Fibroblast of peridontal ligament (primary cell): ENCODE measurements at regions not wholly inside any gene's neighbourhood (a gene's known extent, or its start where the extent isn't known, plus 50 kb on each side); places are given as distances from the start of the nearest gene placed in this dataset.
"Not testable (repeated sequence)": the region's sequence is repeated elsewhere in the genome, so short reads cannot be mapped to it uniquely, and the experiment has no call there.

Experiments used
- DNase-seq: peaks from one replicate; pipeline ENCODE4 v3.0.0-alpha.2; 2010; ENCODE audit errors: extremely low read depth

GRCh38 chr12:67534681-67535080 is 113.9 kb upstream of the DYRK2 start:
- DNase-seq: peak; percentile 69

GRCh38 chr12:67535176-67535575 is 113.4 kb upstream of the DYRK2 start:
- DNase-seq: no peak

DNA sequence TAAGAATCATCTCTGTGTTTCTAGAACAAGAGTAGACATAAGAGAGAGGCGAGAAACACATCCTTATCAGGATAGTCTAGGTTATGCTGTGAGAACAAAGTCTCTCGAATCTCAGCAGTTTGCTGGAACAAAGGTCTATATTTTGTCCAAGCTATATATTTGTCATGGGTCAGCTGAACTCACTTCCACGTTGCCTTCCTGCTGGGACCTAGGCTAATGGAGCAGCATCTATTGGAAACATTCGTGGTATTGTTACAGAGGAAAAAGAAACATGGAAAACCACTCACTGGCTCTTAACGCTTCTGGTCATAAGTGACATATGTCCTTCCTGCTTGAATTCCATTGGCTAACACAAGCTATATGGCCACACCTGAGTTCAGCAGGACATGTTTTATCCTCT is 112.6 kb upstream of the DYRK2 start:
- DNase-seq: no peak

DNA sequence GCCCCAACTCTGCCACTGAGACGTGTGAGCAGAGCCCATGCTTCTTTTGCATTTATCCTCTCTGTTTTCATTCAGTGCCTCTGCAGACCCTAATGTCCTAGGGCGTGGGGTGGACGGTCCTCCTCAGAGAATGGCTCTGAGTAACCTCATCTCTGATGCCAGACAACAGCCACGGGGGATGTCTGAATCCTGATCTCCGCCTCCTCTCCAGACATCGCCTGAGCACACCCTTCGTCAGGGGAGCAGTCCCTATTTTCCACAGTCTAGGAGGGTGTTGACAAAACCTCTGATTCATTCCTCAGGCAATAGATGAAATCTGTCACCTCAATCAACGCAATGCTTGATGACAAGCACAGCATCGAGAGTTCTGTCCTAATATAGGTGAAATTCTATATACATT is 109.2 kb upstream of the DYRK2 start:
- no peak for DNase-seq

- DNase-seq: no peak
Observed at GRCh38 chr12:67539946-67540345, 108.6 kb upstream of the DYRK2 start.

- DNase-seq: no peak
Observed at GRCh38 chr12:67540920-67541624, 107.5 kb upstream of the DYRK2 start.

- no peak for DNase-seq
Observed at GRCh38 chr12:67541625-67541991, 106.9 kb upstream of the DYRK2 start.

- no peak for DNase-seq
Observed at GRCh38 chr12:67543021-67543770, 105.3 kb upstream of the DYRK2 start.

DNA sequence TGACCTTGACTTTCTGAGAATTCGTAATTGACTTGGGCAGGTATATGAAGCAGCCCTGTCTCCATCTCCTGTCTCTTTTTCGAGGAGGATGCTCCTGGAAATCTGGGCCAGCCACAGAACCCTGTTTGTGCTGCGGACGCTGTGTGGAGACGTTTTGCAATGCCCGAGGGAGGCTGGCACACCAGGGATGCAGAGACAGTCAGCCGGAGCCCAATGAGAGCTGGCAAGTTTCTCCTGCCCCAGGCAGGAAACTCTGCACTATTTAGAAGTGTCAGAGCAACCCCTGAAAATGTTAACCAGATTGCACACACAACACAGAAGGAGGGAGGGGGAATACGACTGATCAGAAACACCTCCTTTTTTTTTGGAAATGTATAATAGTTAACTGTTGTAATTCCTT is 103.2 kb upstream of the DYRK2 start:
- DNase-seq: no peak

DNA sequence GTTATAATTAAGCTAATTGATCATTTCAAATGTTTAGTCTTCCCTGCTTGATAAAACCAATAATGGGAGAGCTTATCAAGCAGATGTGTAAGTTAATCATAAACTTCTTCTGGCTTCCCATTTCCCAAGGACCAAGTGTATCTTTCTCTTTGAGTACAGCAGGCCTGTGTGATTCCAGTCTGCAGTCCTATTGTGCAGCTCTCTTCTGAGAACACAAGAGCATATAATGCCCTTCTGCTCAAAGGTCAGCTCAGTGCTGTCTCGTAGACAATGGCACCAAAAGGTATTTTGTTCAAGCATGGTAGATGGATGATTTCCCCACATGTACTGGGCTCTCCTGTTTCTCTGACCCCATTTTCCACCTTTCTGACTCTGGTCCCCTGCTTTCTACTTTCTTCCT is 101.8 kb upstream of the DYRK2 start:
- no peak for DNase-seq

DNA sequence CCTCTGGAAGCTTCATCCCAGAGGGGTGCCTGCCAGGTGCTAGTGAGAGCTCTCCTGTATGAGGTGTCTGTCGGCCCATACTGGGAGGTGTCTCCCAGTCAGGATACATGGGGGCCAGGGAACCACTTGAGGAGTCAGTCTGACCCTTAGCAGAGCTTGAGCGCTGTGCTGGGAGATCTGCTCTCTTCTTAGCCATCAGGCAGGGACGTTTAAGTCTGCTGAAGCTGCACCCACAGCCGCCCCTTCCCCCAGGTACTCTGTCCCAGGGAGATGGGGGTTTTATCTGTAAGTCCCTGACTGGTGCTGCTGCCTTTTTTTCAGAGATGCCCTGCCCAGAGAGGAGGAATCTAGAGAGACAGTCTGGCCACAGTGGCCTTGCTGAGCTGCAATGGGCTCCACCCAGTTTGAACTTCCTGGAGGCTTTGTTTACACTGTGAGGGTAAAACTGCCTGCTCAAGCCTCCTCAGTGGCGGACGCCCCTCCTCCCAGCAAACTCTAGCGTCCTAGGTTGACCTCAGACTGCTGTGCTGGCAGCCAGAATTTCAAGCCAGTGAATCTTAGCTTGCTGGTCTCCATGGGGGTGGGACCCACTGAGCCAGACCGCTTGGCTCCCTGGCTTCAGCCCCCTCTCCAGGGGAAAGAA is 93.3 kb upstream of the DYRK2 start:
- not testable (repeated sequence) for DNase-seq

- no peak for DNase-seq
Observed at GRCh38 chr12:67558775-67559174, 89.8 kb upstream of the DYRK2 start.

GRCh38 chr12:67559751-67560150 is 88.8 kb upstream of the DYRK2 start:
- no peak for DNase-seq

- no peak for DNase-seq
Observed at GRCh38 chr12:67562513-67563287, 85.8 kb upstream of the DYRK2 start.

DNA sequence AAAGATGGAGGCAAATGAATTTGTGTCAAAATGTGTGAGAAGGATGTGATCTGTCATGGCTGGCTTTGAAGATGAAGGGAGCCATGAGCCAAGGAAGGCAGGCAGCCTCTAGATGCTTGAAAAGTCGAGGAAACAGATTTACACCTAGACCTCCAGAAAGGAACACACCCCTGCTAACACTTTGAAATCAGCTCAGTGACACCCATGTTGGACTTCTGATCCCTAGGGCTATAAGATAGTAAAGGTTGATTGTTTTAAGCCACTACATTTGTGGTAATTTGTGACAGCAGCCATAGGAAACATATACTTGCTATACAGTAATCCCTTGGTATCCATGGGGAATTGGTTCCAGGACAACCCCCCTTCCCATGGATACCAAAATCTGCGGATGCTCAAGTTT is 80.5 kb upstream of the DYRK2 start:
- DNase-seq: no peak

DNA sequence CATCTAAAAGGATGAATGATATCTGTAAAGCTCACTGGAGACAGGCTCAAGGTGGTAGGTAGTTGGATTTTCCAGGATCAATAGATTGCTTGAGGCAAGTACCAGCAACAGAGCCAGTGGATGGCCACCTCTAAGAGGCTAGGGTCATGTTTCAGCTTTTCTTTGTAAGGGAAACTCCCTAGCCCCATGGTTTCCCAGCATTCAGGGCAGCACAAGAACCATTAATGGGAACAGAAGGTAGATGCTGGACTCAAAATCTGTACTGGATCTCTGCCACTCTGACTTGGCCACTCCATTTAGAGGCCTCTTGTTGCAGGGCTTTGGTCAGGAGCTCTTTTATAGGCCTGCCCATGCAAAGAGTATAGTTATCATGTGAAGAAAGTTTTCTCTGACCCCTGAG is 76.1 kb upstream of the DYRK2 start:
- no peak for DNase-seq

GRCh38 chr12:67573566-67573965 is 75.0 kb upstream of the DYRK2 start:
- no peak for DNase-seq

DNA sequence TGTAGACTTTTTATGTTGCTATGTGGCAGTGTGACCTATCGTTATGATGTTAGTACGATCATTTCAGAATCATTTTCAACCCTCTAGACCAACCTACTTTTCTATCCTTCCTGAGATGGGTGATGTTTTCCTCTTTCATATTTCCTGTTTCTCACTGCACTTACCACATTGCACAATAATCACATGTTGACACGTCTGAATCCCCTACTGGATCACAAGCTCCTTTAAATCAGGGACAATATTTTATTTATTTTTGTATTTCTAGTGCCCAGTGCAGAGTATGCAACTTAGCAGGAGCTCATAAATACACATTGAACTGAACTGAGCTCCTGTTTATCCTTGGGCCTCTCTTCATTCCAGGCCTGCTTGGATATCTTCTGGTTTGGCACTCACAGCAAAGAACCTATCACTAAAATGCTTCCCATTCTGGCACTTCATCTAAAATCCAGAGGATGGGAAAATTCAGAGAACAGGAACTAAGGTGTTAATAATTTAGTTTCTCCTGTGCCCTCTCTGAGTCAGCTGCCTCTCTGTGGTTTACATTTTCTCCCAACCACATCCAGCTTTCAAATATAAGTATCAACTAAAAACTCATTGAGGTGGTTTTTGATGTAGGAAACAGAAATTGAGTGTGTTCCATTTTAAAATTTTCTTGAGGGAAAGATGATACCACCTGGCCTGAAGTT is 69.4 kb upstream of the DYRK2 start:
- DNase-seq: no peak

- no peak for DNase-seq
Observed at GRCh38 chr12:67579662-67580003, 68.9 kb upstream of the DYRK2 start.

- no peak for DNase-seq
Observed at GRCh38 chr12:67582238-67582834, 66.2 kb upstream of the DYRK2 start.

DNA sequence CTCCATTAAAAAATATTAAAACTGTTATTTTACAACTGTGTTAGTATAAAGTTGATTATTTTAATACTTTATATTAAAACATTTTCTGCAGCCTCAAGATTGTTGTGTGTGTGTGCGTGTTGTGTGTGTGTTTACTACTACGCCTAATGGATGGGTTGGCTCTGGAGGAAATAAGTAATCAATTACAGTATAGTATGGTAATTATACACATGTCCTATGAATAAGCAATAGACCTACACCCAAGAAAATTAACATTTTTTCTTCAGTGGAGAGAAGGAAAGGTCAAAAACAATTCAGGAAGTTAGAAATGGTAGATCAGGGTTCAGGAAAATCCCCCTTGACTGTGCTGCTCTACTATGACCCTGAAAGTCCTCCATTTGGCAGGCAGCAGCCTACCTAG is 65.7 kb upstream of the DYRK2 start:
- no peak for DNase-seq
